GM12873 (cell line): ENCODE measurements at regions not wholly inside any gene's neighbourhood (a gene's known extent, or its start where the extent isn't known, plus 50 kb on each side); places are given as distances from the start of the nearest gene placed in this dataset.

Experiments
- TF ChIP-seq, protein P1 (sequence below): IDR thresholded peaks from 2 replicates; pipeline ENCODE4 v1.5.1; 2012; ENCODE audit warnings: low read depth, mild to moderate bottlenecking, moderate library complexity, low read length, control low read depth; ENCODE audit not compliant: insufficient read depth; ENCODE audit errors: missing control alignments

DNA sequence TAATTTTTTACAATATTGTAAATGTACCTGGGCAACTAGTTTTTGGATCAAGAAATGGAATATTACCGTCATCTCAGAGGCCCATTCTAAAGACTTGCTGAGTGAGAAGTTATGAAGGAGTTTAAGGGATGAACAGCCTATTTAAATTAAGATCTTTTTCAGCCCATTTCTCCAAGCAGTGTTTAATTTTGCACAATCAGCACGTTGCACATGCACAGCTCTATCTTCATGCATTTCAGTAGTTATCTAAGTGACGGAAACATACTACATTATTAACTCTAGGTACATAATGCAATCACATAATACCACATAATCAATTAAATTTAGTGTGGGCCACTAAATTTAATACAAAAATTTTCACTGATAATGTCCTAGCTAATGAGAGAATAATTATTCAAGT, 582.1 kb upstream of the DSEL start:
- TF ChIP-seq, protein P1, sequence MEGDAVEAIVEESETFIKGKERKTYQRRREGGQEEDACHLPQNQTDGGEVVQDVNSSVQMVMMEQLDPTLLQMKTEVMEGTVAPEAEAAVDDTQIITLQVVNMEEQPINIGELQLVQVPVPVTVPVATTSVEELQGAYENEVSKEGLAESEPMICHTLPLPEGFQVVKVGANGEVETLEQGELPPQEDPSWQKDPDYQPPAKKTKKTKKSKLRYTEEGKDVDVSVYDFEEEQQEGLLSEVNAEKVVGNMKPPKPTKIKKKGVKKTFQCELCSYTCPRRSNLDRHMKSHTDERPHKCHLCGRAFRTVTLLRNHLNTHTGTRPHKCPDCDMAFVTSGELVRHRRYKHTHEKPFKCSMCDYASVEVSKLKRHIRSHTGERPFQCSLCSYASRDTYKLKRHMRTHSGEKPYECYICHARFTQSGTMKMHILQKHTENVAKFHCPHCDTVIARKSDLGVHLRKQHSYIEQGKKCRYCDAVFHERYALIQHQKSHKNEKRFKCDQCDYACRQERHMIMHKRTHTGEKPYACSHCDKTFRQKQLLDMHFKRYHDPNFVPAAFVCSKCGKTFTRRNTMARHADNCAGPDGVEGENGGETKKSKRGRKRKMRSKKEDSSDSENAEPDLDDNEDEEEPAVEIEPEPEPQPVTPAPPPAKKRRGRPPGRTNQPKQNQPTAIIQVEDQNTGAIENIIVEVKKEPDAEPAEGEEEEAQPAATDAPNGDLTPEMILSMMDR = no peak

DNA sequence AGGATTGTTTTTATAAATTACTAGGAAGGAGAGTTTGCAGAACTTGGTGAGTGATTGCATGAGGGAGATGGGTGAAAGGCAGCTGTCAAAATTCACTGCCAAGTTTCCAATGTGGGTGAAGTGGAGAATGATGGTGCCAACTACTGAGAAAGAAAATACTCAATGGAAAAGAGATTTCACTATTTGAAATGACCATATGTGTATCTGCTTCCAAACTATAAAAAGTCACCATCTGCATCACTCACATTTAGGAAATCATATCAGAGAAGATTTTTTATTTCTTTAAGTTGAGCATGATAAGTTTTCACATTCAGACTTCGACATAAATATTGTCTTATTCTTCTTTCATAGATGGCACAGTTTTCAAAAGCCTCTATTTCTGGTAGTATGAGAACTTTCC, 570.0 kb upstream of the DSEL start:
- TF ChIP-seq, protein P1 = no peak

DNA sequence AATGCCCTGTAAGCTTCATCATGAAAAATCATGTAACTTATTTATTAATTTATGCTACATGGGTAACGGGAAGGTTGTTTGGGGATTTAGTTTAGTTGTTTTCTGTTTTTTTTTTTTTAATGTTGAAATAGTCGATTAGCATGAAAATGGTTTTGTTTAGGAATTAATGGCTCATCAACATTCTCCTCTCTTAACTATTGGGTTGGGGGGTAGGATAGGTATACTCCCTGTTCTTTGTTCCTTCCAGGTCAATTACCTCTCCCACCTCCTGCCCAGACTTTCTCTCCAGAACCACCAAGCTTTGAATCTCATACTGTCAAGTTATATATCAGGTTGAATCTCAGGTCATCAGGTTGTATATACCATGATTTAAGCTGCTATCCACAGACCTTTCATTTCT, 568.7 kb upstream of the DSEL start:
- TF ChIP-seq, protein P1 = no peak

DNA sequence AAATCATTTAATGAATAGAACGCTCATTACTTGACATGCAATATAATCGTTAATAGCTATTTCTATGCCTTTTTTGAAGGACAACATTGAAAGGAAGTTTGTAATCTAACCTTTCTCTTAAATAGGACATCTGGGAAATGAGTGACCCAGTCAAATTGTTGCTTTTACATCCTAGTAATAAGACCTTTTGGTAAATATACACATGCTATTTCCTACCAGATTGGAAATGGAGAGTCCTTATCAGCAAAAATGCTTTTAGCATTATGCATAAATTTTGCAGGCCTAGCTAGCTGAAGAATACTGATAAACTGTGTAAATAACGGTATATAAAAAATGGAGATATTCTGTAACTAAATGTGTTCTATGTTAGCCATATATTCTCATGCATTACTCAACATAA, 567.3 kb upstream of the DSEL start:
- TF ChIP-seq, protein P1 = no peak

DNA sequence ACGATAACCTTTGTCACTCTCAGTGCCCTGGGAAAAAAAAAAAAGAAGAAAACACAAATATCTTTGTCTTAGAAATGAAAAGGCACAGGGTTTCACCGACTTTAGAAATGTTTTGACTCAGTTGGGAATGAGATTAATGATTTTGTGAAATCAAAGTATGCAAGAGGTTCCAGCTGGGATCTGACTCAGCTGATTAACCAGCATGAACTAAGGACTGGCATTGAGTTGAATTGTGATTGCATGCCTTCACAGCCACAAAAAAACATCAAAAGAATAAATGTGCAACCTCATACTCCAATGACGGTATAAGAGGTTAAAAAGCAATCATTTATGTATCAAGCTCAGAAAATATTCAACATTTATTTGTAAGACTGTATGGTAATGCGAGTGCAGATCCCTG, 566.6 kb upstream of the DSEL start:
- TF ChIP-seq, protein P1 = no peak

DNA sequence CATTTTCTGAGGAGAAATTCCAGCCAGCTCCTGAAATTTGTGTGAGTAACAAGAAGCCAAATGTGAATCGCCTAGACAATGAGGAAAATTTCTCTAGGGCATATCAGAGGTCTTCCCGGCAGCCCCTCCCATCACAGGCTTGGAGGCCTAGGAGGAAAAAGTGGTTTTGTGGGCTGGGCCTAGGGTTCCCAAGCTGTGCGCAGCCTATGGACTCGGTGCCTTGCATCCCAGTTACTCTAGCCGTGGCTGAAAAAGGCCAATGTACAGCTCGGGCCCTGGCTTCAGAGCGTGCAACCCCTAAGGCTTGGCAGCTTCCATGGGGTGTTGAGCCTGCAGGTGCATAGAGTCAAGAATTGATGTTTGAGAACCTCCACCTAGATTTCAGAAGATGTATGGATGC, 556.2 kb upstream of the DSEL start:
- TF ChIP-seq, protein P1 = no peak

DNA sequence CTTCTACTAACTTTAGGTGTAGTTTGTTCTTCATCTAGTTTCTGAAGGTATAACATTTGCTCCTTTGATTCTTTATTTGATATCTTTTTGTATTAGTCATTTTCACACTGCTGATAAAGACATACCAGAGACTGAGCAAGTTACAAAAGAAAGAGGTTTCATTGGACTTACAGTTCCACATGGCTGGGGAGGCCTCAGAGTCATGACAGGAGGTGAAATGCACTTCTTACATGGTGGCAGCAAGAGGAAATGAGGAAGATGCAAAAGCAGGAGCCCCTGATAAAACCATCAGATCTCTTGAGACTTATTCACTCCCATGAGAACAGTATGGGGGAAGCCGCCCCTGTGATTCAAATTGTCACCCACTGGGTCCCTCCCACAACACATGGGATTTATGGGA, 544.4 kb upstream of the DSEL start:
- TF ChIP-seq, protein P1 = no peak
